ENCODE measurements at regions not wholly inside any gene's neighbourhood (a gene's known extent, or its start where the extent isn't known, plus 50 kb on each side); places are given as distances from the start of the nearest gene placed in this dataset.
"Not testable (repeated sequence)": the region's sequence is repeated elsewhere in the genome, so short reads cannot be mapped to it uniquely, and the experiment has no call there.

- TF ChIP-seq CTCF (IDR thresholded peaks at IDR 0.05; ENCODE audit: control extremely low read depth in 1 of 3, insufficient read depth in 1 of 3, low read depth in 1 of 3, low read length in 3 of 3); EZH2 (IDR thresholded peaks at IDR 0.05; ENCODE audit: low read depth, low read length, severe bottlenecking); POLR2A (IDR thresholded peaks at IDR 0.05; ENCODE audit: control extremely low read depth in 1 of 2, low read depth in 2 of 2, low read length in 2 of 2); ATF2 (IDR thresholded peaks at IDR 0.05; ENCODE audit: low read length); RXRA (IDR thresholded peaks at IDR 0.05; ENCODE audit: insufficient read depth, low read depth, low read length); CREB1 (IDR thresholded peaks at IDR 0.05); YY1 (IDR thresholded peaks at IDR 0.05; ENCODE audit: low read depth, low read length); SP1 (IDR thresholded peaks at IDR 0.05; ENCODE audit: low read depth, low read length); JUN (IDR thresholded peaks at IDR 0.05; ENCODE audit: low read depth, low read length): not testable (repeated sequence)
Measured at GRCh38 chr1:143792047-143792937, 179.5 kb downstream of the FAM72C start.
